H1 (cell line): ENCODE measurements at regions not wholly inside any gene's neighbourhood (a gene's known extent, or its start where the extent isn't known, plus 50 kb on each side); places are given as distances from the start of the nearest gene placed in this dataset.

Experiments
- CBX8 ChIP-seq: fragments of 300-800, 300-1000 bp; sonication (generic); IDR thresholded peaks from 2 replicates; pipeline ENCODE4 v1.7.1; 2016; ENCODE audit warnings: low read depth, low read length, borderline replicate concordance
- EP300 ChIP-seq, 2 experiments: IDR thresholded peaks; 1 replicate in 1 of 2; 2 replicates in 1 of 2; pipeline ENCODE4 v1.6.1; 2011 to 2012; ENCODE audit warnings: low read depth in 2 of 2, low read length in 2 of 2, mild to moderate bottlenecking in 2 of 2, borderline replicate concordance in 1 of 2, inconsistent platforms in 1 of 2, moderate library complexity in 1 of 2
- GABPA ChIP-seq: IDR thresholded peaks from 2 replicates; pipeline ENCODE4 v1.6.1; 2011; ENCODE audit warnings: mild to moderate bottlenecking, low read length, moderate library complexity, borderline replicate concordance; ENCODE audit not compliant: insufficient read depth
- HDAC2 ChIP-seq, 2 experiments: fragments of 300-600 bp in 1 of 2; sonication (generic) in 1 of 2; IDR thresholded peaks; 2 replicates each; pipeline ENCODE4 v1.6.1; 2011 to 2012; ENCODE audit warnings: low read depth in 2 of 2, low read length in 2 of 2, mild to moderate bottlenecking in 2 of 2, moderate library complexity in 2 of 2, borderline replicate concordance in 1 of 2, inconsistent platforms in 1 of 2
- KDM5A ChIP-seq: fragments of 200-600 bp; IDR thresholded peaks from 2 replicates; pipeline ENCODE4 v1.7.1; 2012; ENCODE audit warnings: mild to moderate bottlenecking, low read length, inconsistent platforms, mixed read lengths
- POLR2A ChIP-seq, 2 experiments: IDR thresholded peaks; 1 replicate in 1 of 2; 2 replicates in 1 of 2; pipeline ENCODE4 v1.6.1; 2011; ENCODE audit warnings: low read depth in 2 of 2, low read length in 2 of 2, mild to moderate bottlenecking in 2 of 2; ENCODE audit errors: control extremely low read depth in 1 of 2
- POLR2AphosphoS5 ChIP-seq: IDR thresholded peaks from 2 replicates; pipeline ENCODE4 v1.6.1; 2011; ENCODE audit warnings: low read depth, low read length
- POU5F1 ChIP-seq: IDR thresholded peaks from 2 replicates; pipeline ENCODE4 v1.6.1; 2011; ENCODE audit warnings: low read depth, mild to moderate bottlenecking, low read length, moderate library complexity
- TAF1 ChIP-seq: IDR thresholded peaks from 2 replicates; pipeline ENCODE4 v1.6.1; 2011; ENCODE audit warnings: mild to moderate bottlenecking, low read depth, low read length
- TF ChIP-seq, protein P1 (sequence below), 3 experiments: IDR thresholded peaks; 1 replicate in 2 of 3; 2 replicates in 1 of 3; pipeline versions ENCODE4 v1.5.1 to v1.6.1; 2011; ENCODE audit warnings: low read length in 3 of 3, mild to moderate bottlenecking in 3 of 3, inconsistent platforms in 2 of 3, low read depth in 1 of 3, moderate library complexity in 1 of 3; ENCODE audit not compliant: insufficient read depth in 1 of 3; ENCODE audit errors: control extremely low read depth in 1 of 3

DNA sequence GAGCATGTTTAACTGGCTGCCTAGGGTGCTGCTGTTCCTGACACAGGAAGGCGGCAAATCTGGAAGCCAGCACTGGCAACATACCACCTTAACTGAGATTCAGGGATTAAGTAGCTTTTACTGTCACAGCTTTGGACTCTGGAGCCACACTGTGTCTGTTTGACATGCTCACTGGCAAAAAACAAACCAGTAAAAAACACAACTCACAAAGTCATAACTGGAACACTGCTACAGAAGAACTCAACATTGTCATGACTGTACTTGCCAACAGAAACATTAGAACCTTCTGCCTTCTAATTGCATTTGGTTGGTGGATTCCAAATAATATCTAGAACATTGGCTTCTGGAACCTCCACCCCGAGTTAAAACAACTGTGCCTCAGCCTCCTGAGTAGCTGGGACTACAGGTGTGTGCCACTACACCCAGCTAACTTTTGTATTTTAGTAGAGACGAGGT, 117.6 kb downstream of the TTC6 start:
- TF ChIP-seq EP300 (IDR thresholded peaks at IDR 0.05; ENCODE audit: borderline replicate concordance in 1 of 2, low read depth in 2 of 2, low read length in 2 of 2), result no peak
- TF ChIP-seq TAF1, result no peak
- no peak for TF ChIP-seq HDAC2 (IDR thresholded peaks at IDR 0.05; ENCODE audit: borderline replicate concordance in 1 of 2, low read depth in 2 of 2, low read length in 2 of 2)
- TF ChIP-seq, protein P1, sequence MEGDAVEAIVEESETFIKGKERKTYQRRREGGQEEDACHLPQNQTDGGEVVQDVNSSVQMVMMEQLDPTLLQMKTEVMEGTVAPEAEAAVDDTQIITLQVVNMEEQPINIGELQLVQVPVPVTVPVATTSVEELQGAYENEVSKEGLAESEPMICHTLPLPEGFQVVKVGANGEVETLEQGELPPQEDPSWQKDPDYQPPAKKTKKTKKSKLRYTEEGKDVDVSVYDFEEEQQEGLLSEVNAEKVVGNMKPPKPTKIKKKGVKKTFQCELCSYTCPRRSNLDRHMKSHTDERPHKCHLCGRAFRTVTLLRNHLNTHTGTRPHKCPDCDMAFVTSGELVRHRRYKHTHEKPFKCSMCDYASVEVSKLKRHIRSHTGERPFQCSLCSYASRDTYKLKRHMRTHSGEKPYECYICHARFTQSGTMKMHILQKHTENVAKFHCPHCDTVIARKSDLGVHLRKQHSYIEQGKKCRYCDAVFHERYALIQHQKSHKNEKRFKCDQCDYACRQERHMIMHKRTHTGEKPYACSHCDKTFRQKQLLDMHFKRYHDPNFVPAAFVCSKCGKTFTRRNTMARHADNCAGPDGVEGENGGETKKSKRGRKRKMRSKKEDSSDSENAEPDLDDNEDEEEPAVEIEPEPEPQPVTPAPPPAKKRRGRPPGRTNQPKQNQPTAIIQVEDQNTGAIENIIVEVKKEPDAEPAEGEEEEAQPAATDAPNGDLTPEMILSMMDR (IDR thresholded peaks at IDR 0.05; ENCODE audit: control extremely low read depth in 1 of 3, insufficient read depth in 1 of 3, low read depth in 1 of 3, low read length in 3 of 3), result no peak
- TF ChIP-seq CBX8, result no peak
- TF ChIP-seq POLR2AphosphoS5, result no peak
- TF ChIP-seq POU5F1, result no peak
- TF ChIP-seq POLR2A (IDR thresholded peaks at IDR 0.05; ENCODE audit: control extremely low read depth in 1 of 2, low read depth in 2 of 2, low read length in 2 of 2), result no peak
- TF ChIP-seq GABPA, result no peak
- no peak for TF ChIP-seq KDM5A
